SH-SY5Y (cell line): ENCODE measurements at regions not wholly inside any gene's neighbourhood (a gene's known extent, or its start where the extent isn't known, plus 50 kb on each side); places are given as distances from the start of the nearest gene placed in this dataset.

Experiments used
- GATA2 ChIP-seq: IDR thresholded peaks from 2 replicates; pipeline ENCODE4 v1.6.1; 2011; ENCODE audit warnings: mild to moderate bottlenecking, low read depth, low read length
- GATA3 ChIP-seq: IDR thresholded peaks from 2 replicates; pipeline ENCODE4 v1.6.1; 2011; ENCODE audit warnings: low read depth, mild to moderate bottlenecking, low read length, moderate library complexity

DNA sequence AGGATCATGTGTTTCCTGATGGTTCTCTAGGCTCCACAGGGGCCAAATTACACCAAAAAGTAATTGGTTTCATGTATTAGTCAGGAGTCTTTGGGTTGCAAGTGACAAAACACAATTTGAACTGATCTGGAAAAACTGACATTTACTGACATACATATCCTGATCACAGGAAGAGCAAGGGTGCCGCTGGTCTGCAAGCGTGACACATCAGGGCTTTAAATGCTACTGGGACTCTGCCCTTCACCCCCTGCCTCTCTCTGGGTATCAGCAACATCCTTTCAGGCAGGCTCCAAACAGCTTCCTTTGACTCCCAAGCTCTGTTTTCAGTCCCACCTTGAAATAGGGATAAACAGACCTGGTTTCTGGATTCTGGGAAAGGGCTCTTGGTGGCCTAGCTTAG is 197.5 kb downstream of the PALM2AKAP2 start:
- TF ChIP-seq GATA2 = no peak
- no peak for TF ChIP-seq GATA3

DNA sequence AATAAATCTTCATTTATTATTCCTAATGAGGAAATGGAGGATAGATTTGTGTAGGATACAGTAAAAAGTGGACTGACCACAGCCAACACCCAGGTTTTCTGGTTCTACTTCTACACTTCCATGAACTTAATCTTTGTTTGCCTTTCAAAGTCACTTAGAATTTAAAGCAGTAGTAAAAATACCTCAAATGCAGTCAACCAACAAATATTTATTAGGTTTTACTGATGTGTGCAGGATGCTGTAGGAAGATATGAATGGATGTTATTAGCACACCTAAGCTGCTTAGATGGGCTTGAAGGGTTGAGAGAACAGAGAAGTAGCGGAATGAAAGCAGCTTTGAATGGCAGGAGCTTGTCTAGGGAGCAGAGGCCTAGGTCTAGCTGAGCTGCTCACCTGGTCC is 201.1 kb downstream of the PALM2AKAP2 start:
- no peak for TF ChIP-seq GATA3
- no peak for TF ChIP-seq GATA2

DNA sequence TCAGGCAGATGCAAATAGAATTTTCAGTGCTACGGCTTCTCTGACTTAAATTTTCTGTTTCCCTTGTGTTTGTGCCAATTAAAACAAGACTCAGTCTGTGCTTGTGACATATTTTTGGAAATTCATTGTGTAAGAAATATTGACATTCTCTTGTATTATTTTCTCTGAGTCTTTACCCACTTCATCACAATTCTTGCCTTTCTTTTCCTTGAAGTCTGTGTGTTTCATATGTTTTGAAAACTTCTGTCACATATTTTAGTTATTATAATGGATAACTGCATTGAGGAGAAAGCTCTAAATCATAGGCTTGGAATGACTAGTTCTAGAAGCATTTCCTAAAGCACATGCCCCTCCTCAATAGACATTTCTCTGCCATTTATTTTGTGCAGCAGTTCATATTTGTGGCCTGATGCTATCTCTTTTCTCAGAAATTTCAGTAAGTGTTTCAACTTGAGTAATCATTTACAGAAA is 206.6 kb downstream of the PALM2AKAP2 start:
- TF ChIP-seq GATA2 = no peak
- no peak for TF ChIP-seq GATA3

DNA sequence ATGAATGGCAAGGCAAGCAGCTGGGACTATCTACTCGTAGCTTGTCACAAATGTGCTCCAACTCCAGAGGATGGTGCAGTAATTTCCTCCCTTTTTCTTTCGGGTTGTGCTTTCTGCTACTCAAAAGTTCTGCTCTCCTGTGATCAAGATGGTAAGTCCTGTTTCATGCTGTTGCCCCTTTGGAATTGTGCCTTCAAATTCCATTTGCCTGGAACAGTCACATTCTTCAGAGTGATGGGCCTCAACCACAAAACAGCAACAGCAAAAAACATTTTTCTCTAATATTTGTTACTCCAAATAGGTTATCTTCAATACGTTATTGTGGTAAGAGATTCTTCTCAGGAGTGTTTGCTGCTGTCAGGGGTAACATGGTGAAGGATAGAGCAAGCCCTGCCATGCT is 209.3 kb downstream of the PALM2AKAP2 start:
- TF ChIP-seq GATA3 = no peak
- no peak for TF ChIP-seq GATA2

DNA sequence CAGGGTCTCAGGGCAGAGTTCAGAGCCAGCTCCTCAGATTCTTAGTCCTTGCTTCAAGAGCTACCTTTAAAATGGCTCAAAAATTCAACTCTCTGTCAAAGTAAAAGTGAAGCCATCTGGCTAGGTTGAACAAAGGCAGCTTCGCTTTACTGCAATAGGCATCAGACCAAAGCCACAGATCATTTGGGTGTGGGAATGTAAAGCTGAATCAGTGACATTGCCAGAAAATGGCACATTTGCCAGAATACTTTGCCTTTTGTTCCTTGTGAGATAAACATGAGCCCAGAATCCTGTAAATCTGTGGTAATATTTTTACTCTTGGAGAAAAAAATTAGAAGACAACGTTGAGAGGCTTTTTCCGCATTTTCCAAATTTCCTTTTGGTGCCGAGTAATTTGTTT is 210.5 kb downstream of the PALM2AKAP2 start:
- TF ChIP-seq GATA3 = no peak
- no peak for TF ChIP-seq GATA2

DNA sequence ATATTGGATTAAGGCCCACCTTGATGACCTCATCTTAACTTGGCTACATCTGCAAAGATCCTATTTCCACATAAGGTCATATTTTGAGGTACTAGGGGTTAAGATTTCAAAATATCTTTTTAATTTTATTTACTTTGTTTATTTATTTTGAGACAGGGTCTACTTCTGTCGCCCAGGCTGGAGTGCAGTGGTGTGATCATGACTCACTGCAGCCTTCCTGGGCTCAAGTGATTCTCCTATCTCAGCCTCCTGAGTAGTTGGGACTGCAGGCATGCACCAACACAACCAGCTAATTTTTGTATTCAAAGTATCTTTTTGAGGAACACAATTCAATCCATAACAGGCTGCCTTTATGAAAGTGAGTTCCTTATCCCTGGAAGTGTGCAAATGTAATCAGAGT is 212.3 kb downstream of the PALM2AKAP2 start:
- TF ChIP-seq GATA3 = no peak
- TF ChIP-seq GATA2 = no peak

DNA sequence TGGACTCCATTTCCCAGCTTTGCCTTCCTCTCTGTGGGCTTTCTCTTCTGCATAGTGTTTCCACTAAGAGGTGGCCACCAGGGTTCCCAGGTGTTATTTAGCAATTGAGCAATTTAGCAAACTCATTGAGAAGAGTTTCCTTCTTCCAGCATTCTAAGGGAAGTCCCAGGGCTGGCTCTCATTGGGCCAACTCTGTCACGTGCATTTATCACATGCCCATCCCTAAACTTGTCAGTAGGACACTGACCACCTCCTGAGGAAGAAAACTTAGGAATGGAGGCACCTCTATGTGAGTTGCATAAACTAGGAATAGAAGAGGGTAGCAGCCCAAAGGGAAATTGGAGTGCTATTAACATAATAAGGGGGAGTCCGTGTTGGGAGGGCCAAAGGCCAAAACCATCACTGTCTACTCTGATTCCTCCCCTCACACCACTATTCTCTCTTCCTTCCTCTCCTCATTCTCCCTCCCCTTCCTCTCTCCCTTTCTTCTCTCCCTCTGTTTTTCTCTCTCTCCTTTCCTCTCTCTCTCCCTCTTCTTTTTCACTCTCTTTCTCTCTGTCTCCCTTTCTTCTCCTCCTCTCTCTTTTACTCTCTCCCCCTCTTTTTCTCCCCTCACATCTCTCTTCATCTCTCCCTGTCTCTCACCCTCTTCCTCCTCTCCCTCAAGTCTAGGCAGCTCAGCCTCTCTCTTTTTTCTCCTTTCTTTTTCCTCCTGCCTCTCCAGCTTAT is 213.4 kb downstream of the PALM2AKAP2 start:
- TF ChIP-seq GATA3 (no peak), GATA2 (no peak)

DNA sequence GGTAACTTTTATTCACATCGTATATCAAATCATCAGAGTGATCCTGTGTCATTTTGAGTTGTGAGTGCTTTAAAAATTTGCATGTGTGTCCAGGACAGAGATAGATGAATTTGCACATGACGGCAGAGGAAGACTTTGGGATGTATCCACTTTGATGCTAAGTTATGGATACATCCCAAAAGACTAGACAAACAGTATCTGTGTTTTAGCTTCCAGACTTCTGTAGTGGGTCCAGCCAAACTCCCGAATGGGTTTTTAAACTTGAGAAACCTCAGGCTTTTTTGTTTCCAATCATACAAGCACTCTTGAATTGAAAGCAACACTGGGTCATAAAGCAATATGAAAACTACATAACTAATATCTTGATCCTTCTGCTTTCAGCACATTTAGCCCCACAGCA is 213.8 kb downstream of the C9orf152 start:
- TF ChIP-seq GATA2 = no peak
- TF ChIP-seq GATA3 = no peak

DNA sequence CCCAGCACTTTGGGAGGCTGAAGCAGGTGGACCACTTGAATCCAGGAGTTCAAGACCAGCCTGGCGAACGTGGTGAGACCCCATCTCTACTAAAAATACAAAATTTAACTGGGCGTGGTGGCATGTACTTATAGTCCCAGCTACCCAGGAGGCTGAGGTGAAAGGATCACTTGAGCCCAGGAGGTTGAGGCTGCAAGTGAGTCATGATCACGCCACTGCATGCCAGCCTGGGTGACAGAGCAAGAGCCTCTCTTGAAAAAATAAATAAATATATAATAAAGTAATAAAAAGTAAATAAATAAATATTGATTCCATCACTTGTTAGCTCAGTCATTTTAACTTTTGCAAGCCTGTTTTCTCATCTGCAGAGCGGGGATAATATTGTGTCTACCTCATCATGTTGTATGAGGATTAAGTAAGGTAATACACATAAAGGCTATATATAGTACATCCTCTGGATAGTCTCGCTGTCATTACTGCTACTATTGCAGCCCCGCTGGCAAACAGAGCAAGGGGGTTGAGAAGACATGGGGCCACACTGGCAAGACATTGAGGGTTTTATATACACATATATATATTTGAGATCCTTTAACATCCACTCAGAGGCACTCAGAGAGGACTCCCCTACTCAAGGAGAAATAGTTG is 210.9 kb downstream of the C9orf152 start:
- no peak for TF ChIP-seq GATA3
- no peak for TF ChIP-seq GATA2

DNA sequence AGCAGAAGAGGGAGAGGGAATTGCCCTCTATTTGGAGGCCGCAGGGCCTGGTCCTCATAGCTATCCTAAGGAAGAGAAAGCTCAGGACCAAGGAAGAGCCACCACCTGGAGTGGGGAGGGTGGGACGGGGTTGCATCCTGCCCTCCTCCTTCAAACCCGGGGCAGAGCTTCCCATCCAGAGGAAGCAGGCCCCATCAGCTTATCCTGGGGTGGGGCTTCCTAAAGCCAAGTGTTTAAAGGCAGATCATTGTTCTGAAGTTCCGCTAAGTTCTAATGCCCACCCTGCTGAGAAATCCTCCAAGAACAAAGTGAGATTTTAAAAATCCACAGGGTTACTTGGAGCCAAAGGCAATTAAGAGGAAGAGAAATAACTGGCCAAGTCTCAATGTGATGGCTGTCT is 210.3 kb downstream of the C9orf152 start:
- no peak for TF ChIP-seq GATA2
- no peak for TF ChIP-seq GATA3

DNA sequence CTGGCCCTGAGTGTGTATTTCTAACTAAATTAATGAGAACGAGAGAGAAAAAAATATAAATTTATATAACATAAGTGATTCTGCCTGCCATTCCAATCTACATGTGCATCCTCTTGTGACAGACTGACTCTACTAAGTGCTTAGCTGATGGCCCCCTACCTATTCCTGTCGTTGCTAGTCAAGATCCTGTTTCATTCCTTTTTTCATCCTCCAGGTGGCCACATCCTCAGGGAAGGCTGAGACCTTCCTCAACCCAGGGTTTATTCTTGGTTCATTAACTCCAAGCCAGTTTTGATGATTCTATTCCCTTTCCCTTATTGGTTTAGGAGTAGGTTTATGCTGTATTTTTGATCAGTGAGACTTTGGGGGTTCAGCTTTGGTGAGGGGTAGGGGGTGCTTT is 201.3 kb downstream of the C9orf152 start:
- TF ChIP-seq GATA2 = no peak
- no peak for TF ChIP-seq GATA3

DNA sequence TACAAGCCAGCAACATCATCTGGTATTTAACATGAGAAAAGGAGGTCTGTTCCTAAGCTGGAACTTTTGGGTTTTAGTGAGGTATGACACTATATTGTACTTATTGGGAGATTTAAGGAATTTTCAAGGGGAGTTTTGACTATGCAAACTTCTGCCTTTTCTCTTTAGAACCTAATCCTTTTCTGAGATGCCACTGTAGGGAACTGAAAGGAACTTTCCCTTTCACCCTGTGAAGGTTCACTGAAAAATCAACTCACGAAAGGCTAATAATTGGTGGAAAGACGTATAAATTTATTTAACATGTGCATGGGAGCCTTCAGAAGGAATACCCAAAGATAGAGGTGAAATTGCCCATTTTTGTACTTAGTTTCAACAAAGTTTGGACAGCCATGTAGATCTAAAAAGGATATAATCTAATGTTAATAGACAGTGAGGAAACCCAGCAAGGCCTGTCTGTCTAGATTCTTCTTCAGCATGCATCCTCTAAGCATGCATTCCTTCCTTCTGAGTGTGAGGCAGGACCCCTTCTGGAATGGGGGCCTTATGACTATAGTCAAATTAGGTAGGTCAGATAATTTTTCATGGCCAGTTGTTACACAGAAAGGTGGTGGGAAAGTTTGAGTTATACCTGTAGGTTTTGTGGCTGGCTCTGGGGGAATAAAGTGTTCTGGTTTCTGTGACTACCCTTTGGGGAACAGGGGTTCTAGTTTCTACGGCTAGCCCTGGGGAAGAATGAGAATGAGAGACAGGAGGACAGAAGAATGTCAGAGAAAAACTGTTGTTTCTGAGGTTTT is 200.3 kb downstream of the C9orf152 start:
- no peak for TF ChIP-seq GATA2
- no peak for TF ChIP-seq GATA3

DNA sequence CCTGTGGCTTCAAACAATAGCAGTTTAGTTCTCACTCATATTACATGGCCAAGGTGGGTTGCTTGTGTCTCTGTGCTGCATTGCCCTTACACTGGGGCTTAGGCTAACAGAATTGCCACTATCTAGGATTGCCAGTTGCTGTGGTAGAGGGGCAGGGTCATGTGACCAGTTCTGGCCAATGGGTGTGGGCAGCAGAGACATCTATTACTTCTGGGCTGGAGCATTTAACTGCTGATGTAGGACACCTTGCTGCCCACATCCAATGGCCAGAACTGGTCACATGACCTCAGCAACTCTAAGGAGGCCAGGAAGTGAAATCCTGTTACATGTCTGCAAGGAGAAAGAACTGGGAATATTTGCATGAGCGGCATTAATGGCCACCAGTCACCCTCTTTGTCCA is 199.3 kb downstream of the C9orf152 start:
- TF ChIP-seq GATA3 (no peak), GATA2 (no peak)

DNA sequence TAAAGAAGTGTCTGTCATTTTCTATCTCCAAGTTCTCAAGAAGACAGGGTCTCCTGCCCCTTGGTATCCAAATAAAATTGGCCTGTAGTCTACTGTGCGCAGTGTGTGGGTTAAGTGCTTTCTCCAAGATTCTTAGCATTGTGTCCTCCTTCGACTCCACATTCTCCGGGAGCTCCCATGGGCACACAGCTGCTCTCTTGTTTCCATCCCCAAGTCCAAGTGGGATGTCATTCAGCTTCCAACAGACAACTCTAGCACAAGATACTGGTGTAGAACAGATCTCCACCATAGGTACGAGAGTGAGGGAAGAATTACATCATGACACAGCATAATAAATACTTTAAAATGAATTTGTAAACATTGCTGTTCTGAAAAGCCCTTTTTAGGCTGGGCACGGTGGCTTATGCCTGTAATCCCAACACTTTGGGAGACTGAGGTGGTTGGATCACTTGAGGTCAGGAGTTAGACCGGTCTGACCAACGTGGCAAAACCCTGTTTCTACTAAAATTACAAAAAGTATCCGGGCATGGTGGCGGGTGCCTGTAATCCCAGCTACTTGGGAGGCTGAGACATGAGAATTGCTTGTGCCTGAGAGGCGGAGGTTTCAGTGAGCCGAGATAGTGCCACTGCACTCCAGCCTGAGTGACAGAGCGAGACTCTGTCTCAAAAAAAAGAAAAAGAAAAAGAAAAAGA is 196.2 kb downstream of the C9orf152 start:
- TF ChIP-seq GATA3 (no peak), GATA2 (no peak)
